ENCODE measurements at regions not wholly inside any gene's neighbourhood (a gene's known extent, or its start where the extent isn't known, plus 50 kb on each side); places are given as distances from the start of the nearest gene placed in this dataset.
"Not testable (repeated sequence)": the region's sequence is repeated elsewhere in the genome, so short reads cannot be mapped to it uniquely, and the experiment has no call there.

DNA sequence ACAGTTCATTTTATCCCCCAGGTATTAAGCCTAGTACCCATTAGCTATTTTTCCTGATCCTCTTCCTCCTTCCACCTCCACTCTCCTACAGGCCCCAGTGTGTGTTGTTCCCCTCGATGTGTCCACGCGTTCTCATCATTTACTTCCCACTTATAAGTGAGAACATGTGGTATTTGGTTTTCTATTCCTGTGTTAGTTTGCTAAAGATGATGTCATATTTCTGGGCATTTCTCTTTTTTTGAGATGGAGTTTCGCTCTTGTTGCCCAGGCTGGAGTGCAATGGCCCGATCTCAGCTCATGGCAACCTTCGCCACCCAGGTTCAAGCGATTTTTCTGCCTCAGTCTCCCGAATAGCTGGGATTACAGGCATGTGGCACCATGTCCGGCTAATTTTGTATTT is 934.0 kb downstream of the TRAM1L1 start:
- not testable (repeated sequence) for TF ChIP-seq POLR2A (IDR thresholded peaks at IDR 0.05)
- TF ChIP-seq, protein P1, sequence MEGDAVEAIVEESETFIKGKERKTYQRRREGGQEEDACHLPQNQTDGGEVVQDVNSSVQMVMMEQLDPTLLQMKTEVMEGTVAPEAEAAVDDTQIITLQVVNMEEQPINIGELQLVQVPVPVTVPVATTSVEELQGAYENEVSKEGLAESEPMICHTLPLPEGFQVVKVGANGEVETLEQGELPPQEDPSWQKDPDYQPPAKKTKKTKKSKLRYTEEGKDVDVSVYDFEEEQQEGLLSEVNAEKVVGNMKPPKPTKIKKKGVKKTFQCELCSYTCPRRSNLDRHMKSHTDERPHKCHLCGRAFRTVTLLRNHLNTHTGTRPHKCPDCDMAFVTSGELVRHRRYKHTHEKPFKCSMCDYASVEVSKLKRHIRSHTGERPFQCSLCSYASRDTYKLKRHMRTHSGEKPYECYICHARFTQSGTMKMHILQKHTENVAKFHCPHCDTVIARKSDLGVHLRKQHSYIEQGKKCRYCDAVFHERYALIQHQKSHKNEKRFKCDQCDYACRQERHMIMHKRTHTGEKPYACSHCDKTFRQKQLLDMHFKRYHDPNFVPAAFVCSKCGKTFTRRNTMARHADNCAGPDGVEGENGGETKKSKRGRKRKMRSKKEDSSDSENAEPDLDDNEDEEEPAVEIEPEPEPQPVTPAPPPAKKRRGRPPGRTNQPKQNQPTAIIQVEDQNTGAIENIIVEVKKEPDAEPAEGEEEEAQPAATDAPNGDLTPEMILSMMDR (IDR thresholded peaks at IDR 0.05): not testable (repeated sequence)
